Heart right ventricle (tissue), 16 donors: ENCODE measurements at regions not wholly inside any gene's neighbourhood (a gene's known extent, or its start where the extent isn't known, plus 50 kb on each side); places are given as distances from the start of the nearest gene placed in this dataset.

ENCODE experiments used
- ATAC-seq, 8 donors: fragments of 200-7000 bp; cut with Tn5 transposase; one replicate each; pipeline ENCODE4 v1.9.1; 2020; ENCODE audit warnings: mild to moderate bottlenecking in 8 of 8, moderate library complexity in 8 of 8, moderate number of reproducible peaks in 1 of 8
- DNase-seq, 2 donors: peaks; one replicate each; pipeline ENCODE4 v3.0.0-alpha.2; 2020
- H3K27ac ChIP-seq, 10 donors: fragments of 200-600 bp; sonication (generic) in 2 of 10; one replicate each; pipeline versions ENCODE4 v1.5.0 to v1.8.0; 2020 to 2022; ENCODE audit warnings: mild to moderate bottlenecking in 3 of 10
- H3K27me3 ChIP-seq, 7 donors: fragments of 200-600 bp; one replicate each; pipeline ENCODE4 v1.8.0; 2021 to 2022; ENCODE audit warnings: mild to moderate bottlenecking in 2 of 7
- H3K36me3 ChIP-seq, 9 donors: fragments of 200-600 bp; sonication (generic) in 1 of 9; one replicate each; pipeline versions ENCODE4 v1.5.0 to v1.8.0; 2020 to 2022; ENCODE audit warnings: mild to moderate bottlenecking in 2 of 9
- H3K4me1 ChIP-seq, 9 donors: fragments of 200-600 bp; sonication (generic) in 1 of 9; one replicate each; pipeline versions ENCODE4 v1.5.0 to v1.8.0; 2020 to 2022; ENCODE audit warnings: mild to moderate bottlenecking in 4 of 9
- H3K4me3 ChIP-seq, 10 donors: fragments of 200-600 bp; sonication (generic) in 2 of 10; one replicate each; pipeline versions ENCODE4 v1.5.0 to v1.8.0; 2020 to 2022; ENCODE audit warnings: mild to moderate bottlenecking in 7 of 10, moderate library complexity in 2 of 10
- H3K9me3 ChIP-seq, 11 donors: fragments of 200-600 bp in 10 of 11; sonication (generic) in 2 of 11; one replicate each; pipeline versions ENCODE4 v1.5.0 to v1.8.0; 2013 to 2022; ENCODE audit warnings: mild to moderate bottlenecking in 2 of 11, control low read depth in 1 of 11, moderate library complexity in 1 of 11
- CTCF ChIP-seq, 9 donors: fragments of 200-600 bp; sonication (generic) in 2 of 9; IDR thresholded peaks; one replicate each; pipeline versions ENCODE4 v1.5.0 to v1.8.0; 2021 to 2022; ENCODE audit warnings: antibody characterized with exemption in 9 of 9, mild to moderate bottlenecking in 5 of 9, moderate library complexity in 1 of 9
- WGBS, 2 donors: extraction: QIAGEN DNeasy Blood & Tissue Kit; methylation state at CpG; one replicate each; pipeline ENCODE4 v1.1.7; 2013; ENCODE audit warnings: inconsistent platforms in 1 of 2; 5-methylcytosine and 5-hydroxymethylcytosine counted together
- intact Hi-C, 10 donors: fragments of 100-400 bp; cut with DNase I; formaldehyde crosslinking; loops; one replicate each; pipeline versions ENCODE4 v1.11.1 to v1.14.2; 2022
- donor health status: Arrhythmogenic right ventricular cardiomyopathy.
- donor health status: ischemic (EF 13 %, LVEDD 7.1; RV severe dilation, severe dysfunction).
- donor health status: healthy with polysubstance abuse.
- donor health status: DM: no; HTN: yes; CAD: no.
- donor health status: DM: no; HTN: no; CAD: no.
- donor health status: ischemic (EF 25% LVEDD 6.9; RV normal size, moderate dysfunction).
- donor health status: ischemic (EF 25% LVEDD 5.7; RV mildly dilated, moderate dysfunction).
- donor health status: healthy.
- donor health status: DM: yes; HTN: yes; CAD: no.
- donor health status: Ischemic cardiomyopathy.
- donor health status: ischemic (EF 35%, LVEDD 5.7; RV mildly dilated, moderate dysfunction).
- donor health status: nonischemic (EF 11% LVEDD 7.7; RV severe dilation, severe dysfunction).
- donor health status: DM: yes; HTN: yes; CAD: no.
- donor health status: PGD.
- donor health status: ischemic (EF 29% LVEDD 5.4; RV normal size, mild dysfunction).
- donor health status: nonischemic (EF 23%, LVEDD 6.1; RV moderate dilation, normal function).

GRCh38 chr12:70031046-70031445 is 206.0 kb downstream of the MYRFL start:
- H3K4me1 ChIP-seq: no peaks in the 10 kb centered on the region
- TF ChIP-seq CTCF (IDR thresholded peaks at IDR 0.05): no peak
- H3K27ac ChIP-seq: no peak overlapping the region
- DNase-seq (no peak), ATAC-seq (no peak)
- no peaks in the 10 kb centered on the region for H3K27me3 ChIP-seq
- H3K4me3 ChIP-seq: no peak overlapping the region
- 85 to 88% methylated on average over 3 of the region's 3 CpGs for WGBS, 2 donors
- intact Hi-C loops: no loop called here
- H3K9me3 ChIP-seq: peaks cover 0 to 19% (median 0%) of the 10 kb centered on the region in 11 donors
- no peaks in the 10 kb centered on the region for H3K36me3 ChIP-seq

- Histone ChIP-seq H3K9me3 (peaks cover 0 to 19% (median 0%) of the 10 kb centered on the region in 11 donors), H3K4me3 (no peak overlapping the region), H3K27ac (peak overlapping the region in 1 of 10 donors; percentile 13), H3K27me3 (no peaks in the 10 kb centered on the region), H3K36me3 (no peaks in the 10 kb centered on the region), H3K4me1 (no peaks in the 10 kb centered on the region)
- intact Hi-C loops: no loop called here
- ATAC-seq: peak in 7 of 8 donors; percentile 45 to 90 (median 70)
- no peak for TF ChIP-seq CTCF (IDR thresholded peaks at IDR 0.05)
- no peak for DNase-seq
Measured at GRCh38 chr12:70032076-70032475, 207.0 kb downstream of the MYRFL start.

- intact Hi-C loops: no loop called here
- DNase-seq: no peak
- no peaks in the 10 kb centered on the region for H3K4me1 ChIP-seq
- ATAC-seq: no peak
- H3K36me3 ChIP-seq: no peaks in the 10 kb centered on the region
- H3K27me3 ChIP-seq: no peaks in the 10 kb centered on the region
- TF ChIP-seq CTCF (IDR thresholded peaks at IDR 0.05): no peak
- no peak overlapping the region for H3K4me3 ChIP-seq
- 90 to 92% methylated on average over 3 of the region's 3 CpGs for WGBS, 2 donors
- H3K9me3 ChIP-seq: peaks cover 0 to 14% (median 0%) of the 10 kb centered on the region in 11 donors
- no peak overlapping the region for H3K27ac ChIP-seq
Measured at GRCh38 chr12:70033310-70033709, 208.3 kb downstream of the MYRFL start.

- DNase-seq (no peak), ATAC-seq (peak in 7 of 8 donors; percentile 51 to 81 (median 73))
- Histone ChIP-seq H3K27me3 (no peaks in the 10 kb centered on the region), H3K36me3 (no peaks in the 10 kb centered on the region), H3K27ac (peak overlapping the region in 4 of 10 donors; percentile 0 to 41 (median 24)), H3K4me1 (peaks cover 0 to 30% (median 12%) of the 10 kb centered on the region in 9 donors), H3K9me3 (no peaks in the 10 kb centered on the region), H3K4me3 (no peak overlapping the region)
- intact Hi-C loops: loop anchor here in 1 of 10 donors (10.0 kb wide), 1 partner anchor 325 kb away; the partner anchor contains the start of gene KCNMB4
- 52 to 61% methylated on average over 2 of the region's 2 CpGs for WGBS, 2 donors
- TF ChIP-seq CTCF (IDR thresholded peaks at IDR 0.05): peak in 1 of 9 donors; percentile 15
Measured at GRCh38 chr12:70040141-70040540, 203.1 kb upstream of the CNOT2 start.
